ENCODE measurements at regions not wholly inside any gene's neighbourhood (a gene's known extent, or its start where the extent isn't known, plus 50 kb on each side); places are given as distances from the start of the nearest gene placed in this dataset.

- Histone ChIP-seq H3K4me2 (ENCODE audit: low read length) (no peak overlapping the region), H3K4me3 (ENCODE audit: low read length) (no peak overlapping the region), H3K9ac (ENCODE audit: low read length) (no peak overlapping the region), H3K79me2 (ENCODE audit: low read length) (no peaks in the 10 kb centered on the region), H4K20me1 (ENCODE audit: insufficient read depth, low read length) (no peaks in the 10 kb centered on the region), H3K9me3 (ENCODE audit: insufficient read depth, low read length) (no peaks in the 10 kb centered on the region), H3K27me3 (ENCODE audit: low read depth, low read length) (no peaks in the 10 kb centered on the region), H3K27ac (ENCODE audit: low read length) (no peak overlapping the region), H2AFZ (ENCODE audit: low read depth, low read length) (no peak overlapping the region), H3K4me1 (ENCODE audit: low read length) (peaks cover 7% of the 10 kb centered on the region), H3K36me3 (replicated peaks; ENCODE audit: low read depth, low read length) (no peaks in the 10 kb centered on the region)
- TF ChIP-seq EZH2phosphoT487 (IDR thresholded peaks at IDR 0.05; ENCODE audit: low read depth) (no peak), CTCF (IDR thresholded peaks at IDR 0.05; ENCODE audit: low read depth, low read length) (no peak)
Measured at GRCh38 chr11:42825598-42825997, 486.2 kb upstream of the API5 start.

GRCh38 chr11:42827845-42828244 is 484.0 kb upstream of the API5 start:
- H3K4me1 ChIP-seq (ENCODE audit: low read length) = peaks cover 7% of the 10 kb centered on the region
- no peaks in the 10 kb centered on the region for H3K36me3 ChIP-seq (replicated peaks; ENCODE audit: low read depth, low read length)
- TF ChIP-seq CTCF (IDR thresholded peaks at IDR 0.05; ENCODE audit: low read depth, low read length) (no peak), EZH2phosphoT487 (IDR thresholded peaks at IDR 0.05; ENCODE audit: low read depth) (no peak)
- H3K79me2 ChIP-seq (ENCODE audit: low read length) = no peaks in the 10 kb centered on the region
- H4K20me1 ChIP-seq (ENCODE audit: insufficient read depth, low read length) = no peaks in the 10 kb centered on the region
- no peak overlapping the region for H3K27ac ChIP-seq (ENCODE audit: low read length)
- H3K27me3 ChIP-seq (ENCODE audit: low read depth, low read length) = no peaks in the 10 kb centered on the region
- H3K4me2 ChIP-seq (ENCODE audit: low read length) = no peak overlapping the region
- no peak overlapping the region for H3K4me3 ChIP-seq (ENCODE audit: low read length)
- no peak overlapping the region for H2AFZ ChIP-seq (ENCODE audit: low read depth, low read length)
- no peaks in the 10 kb centered on the region for H3K9me3 ChIP-seq (ENCODE audit: insufficient read depth, low read length)
- H3K9ac ChIP-seq (ENCODE audit: low read length) = no peak overlapping the region

- H3K27me3 ChIP-seq (ENCODE audit: low read depth, low read length) = peaks cover 5% of the 10 kb centered on the region; the same call in 1 of the 2 replicates
- TF ChIP-seq CTCF (IDR thresholded peaks at IDR 0.05; ENCODE audit: low read depth, low read length) (no peak), EZH2phosphoT487 (IDR thresholded peaks at IDR 0.05; ENCODE audit: low read depth) (no peak)
- H3K4me1 ChIP-seq (ENCODE audit: low read length) = peaks cover 45% of the 10 kb centered on the region
- no peaks in the 10 kb centered on the region for H3K79me2 ChIP-seq (ENCODE audit: low read length)
- H2AFZ ChIP-seq (ENCODE audit: low read depth, low read length) = no peak overlapping the region
- no peaks in the 10 kb centered on the region for H4K20me1 ChIP-seq (ENCODE audit: insufficient read depth, low read length)
- no peak overlapping the region for H3K27ac ChIP-seq (ENCODE audit: low read length)
- peaks cover 7% of the 10 kb centered on the region; the same call in 1 of the 2 replicates for H3K9me3 ChIP-seq (ENCODE audit: insufficient read depth, low read length)
- no peak overlapping the region for H3K9ac ChIP-seq (ENCODE audit: low read length)
- no peak overlapping the region for H3K4me3 ChIP-seq (ENCODE audit: low read length)
- H3K36me3 ChIP-seq (replicated peaks; ENCODE audit: low read depth, low read length) = no peaks in the 10 kb centered on the region
- no peak overlapping the region; the same call in 1 of the 2 replicates for H3K4me2 ChIP-seq (ENCODE audit: low read length)
Measured at GRCh38 chr11:42837994-42838393, 473.8 kb upstream of the API5 start.

- peak overlapping the region; percentile 42 for H3K9ac ChIP-seq (ENCODE audit: low read length)
- peak overlapping the region; percentile 81 for H3K27ac ChIP-seq (ENCODE audit: low read length)
- no peaks in the 10 kb centered on the region for H4K20me1 ChIP-seq (ENCODE audit: insufficient read depth, low read length)
- TF ChIP-seq EZH2phosphoT487 (IDR thresholded peaks at IDR 0.05; ENCODE audit: low read depth) (no peak), CTCF (IDR thresholded peaks at IDR 0.05; ENCODE audit: low read depth, low read length) (no peak)
- peaks cover 7% of the 10 kb centered on the region; the same call in 1 of the 2 replicates for H3K9me3 ChIP-seq (ENCODE audit: insufficient read depth, low read length)
- peak overlapping the region; percentile 78 for H3K4me2 ChIP-seq (ENCODE audit: low read length)
- H2AFZ ChIP-seq (ENCODE audit: low read depth, low read length) = no peak overlapping the region
- no peaks in the 10 kb centered on the region for H3K79me2 ChIP-seq (ENCODE audit: low read length)
- H3K36me3 ChIP-seq (replicated peaks; ENCODE audit: low read depth, low read length) = no peaks in the 10 kb centered on the region
- H3K4me1 ChIP-seq (ENCODE audit: low read length) = peaks cover 45% of the 10 kb centered on the region
- peak overlapping the region; percentile 55 for H3K4me3 ChIP-seq (ENCODE audit: low read length)
- H3K27me3 ChIP-seq (ENCODE audit: low read depth, low read length) = peaks cover 7% of the 10 kb centered on the region; the same call in 1 of the 2 replicates
Measured at GRCh38 chr11:42840176-42840829, 471.5 kb upstream of the API5 start.

All from OCI-LY3 (cell line).